ENCODE measurements at regions not wholly inside any gene's neighbourhood (a gene's known extent, or its start where the extent isn't known, plus 50 kb on each side); places are given as distances from the start of the nearest gene placed in this dataset.

GRCh38 chr20:40120827-40121226, 568.2 kb downstream of the MAFB start:
- DNase-seq = no peak

DNA sequence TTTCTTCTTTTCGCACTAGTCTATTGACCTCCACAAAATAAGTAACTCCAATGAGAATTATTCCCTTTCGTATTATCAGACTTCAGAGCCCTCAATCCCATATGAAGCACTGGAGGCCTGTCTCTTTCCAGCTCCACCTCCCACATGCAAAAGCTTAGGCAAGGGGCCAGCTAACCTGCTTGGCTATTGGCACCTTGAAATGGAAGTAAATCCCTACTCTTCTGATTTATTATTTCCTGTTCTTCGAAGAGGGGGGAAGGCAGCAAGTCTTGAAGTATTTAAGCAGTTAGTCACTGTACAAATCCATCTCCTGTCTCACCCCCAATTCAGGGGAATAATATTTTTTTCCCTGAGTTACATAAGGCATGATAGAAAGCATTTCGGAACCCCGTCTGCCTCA, 577.8 kb downstream of the MAFB start:
- no peak for DNase-seq

DNA sequence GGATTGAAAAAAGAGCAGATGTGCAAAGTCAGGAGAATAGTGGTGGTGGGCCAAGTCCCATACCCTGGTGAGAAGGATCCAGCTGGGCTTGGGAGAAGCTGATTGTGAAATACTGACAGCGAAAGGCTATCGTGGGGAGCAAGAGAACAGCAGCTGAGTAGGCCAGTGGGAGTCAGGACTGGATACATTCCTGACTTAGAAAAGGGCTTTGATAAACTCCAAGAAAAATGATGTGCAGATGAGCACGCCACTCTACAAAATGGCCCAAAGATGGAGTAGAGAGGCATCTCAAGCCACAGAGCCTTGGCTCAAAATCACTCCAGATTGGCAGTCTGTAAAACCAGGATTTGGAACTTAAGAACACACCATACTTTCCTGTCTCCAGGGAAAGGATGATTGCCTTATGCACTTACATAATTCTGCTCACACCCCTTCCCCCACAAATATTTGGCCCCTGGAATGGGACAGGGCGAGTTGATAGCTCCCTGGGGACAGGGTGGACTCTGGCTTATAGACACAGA, 578.7 kb downstream of the MAFB start:
- DNase-seq = no peak

DNA sequence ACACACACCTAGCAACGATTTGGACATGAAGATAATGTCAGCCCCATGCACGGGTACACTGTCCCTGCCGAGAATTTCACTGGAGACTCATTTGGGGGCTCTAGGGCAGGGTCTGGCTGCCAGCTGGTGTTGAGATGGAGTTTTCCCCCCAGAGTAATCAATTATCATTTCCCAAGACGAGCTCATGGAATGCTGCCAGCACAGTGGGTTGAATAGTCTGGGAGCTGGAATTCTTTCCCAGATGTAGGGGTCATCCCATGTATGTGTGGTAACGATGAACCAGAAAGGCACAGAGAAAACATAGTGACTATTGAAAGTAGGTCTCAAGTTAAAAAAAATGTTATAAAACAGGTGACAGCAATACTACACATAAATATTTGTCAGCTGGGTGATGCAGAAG, 579.9 kb downstream of the MAFB start:
- DNase-seq = no peak

GRCh38 chr20:40108321-40108720, 580.7 kb downstream of the MAFB start:
- no peak for DNase-seq

GRCh38 chr20:40104959-40105358, 584.1 kb downstream of the MAFB start:
- DNase-seq = no peak

DNA sequence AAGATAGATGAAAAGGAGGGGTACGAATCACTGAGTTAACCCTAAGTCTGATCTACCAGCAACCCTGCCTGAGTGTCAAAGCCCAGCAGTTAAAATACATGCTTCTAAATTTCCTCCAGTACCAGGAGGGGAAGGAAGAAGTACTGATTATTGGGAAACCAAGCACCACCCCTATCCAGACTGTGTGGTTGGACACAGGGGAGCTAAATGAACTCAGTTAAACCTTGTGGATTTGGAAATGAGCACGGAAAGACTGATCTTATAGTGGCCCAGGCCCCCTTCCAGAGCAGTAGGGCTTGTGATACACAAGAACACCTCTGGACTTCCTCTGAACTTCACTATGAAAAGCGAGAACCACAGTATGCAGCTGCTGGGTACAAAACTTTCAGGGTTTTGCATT, 585.6 kb downstream of the MAFB start:
- no peak for DNase-seq

DNA sequence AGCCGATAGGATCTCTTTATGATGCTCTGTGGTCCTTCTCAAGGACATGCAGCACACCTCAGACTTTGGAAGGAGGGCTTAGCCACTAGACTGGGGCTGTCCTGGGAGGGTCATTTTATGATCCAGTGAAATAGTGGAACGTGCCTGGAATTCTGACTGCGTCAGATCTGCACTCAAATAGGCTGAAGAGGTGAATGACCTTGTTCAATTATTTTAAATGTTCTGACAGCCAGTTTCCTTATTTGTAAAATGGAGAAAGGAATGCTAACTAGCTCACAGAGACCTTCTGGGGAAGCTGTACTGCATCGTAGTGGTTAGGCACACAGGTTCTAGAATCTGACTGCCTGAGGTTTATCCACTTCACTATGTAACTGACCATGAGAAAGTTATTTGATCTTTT, 587.5 kb downstream of the MAFB start:
- DNase-seq = no peak

DNA sequence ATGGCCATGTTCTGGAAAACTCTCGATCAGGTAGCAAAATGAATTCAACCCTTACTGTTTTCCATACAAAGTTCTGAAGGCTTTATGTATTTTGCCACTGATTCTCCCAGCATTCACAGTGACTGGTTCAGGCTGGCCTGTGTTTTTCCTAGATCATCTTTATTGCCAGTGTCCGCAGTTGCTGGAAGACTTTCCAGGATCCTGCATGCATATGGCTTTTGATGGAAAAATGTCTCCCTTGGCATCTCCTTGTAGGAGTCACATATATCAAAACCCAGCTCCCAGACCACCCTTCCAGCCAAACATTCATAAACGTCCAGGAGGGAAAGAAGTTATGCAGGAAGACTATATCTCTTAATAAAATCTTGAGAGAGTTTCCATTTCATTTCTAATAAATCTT, 588.8 kb downstream of the MAFB start:
- DNase-seq = no peak

DNA sequence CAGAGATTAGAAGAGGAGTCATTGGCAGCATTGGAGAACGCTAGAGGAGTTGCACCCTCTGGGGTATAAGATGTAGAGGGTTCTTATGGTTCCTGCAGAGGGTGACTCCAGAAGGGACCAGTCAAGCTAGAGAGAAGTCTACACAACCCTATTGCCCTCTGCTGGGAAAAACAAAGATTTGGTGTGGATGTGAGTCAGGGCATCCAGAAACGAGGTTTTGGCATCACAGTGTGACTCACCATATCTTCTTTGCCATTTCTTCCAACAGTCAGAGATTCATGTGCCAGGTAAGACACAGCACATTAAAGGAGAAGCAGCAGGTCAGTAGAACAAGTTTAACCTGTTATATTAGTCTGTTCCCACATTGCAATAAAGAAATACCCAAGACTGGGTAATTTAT, 598.8 kb downstream of the MAFB start:
- no peak for DNase-seq

DNA sequence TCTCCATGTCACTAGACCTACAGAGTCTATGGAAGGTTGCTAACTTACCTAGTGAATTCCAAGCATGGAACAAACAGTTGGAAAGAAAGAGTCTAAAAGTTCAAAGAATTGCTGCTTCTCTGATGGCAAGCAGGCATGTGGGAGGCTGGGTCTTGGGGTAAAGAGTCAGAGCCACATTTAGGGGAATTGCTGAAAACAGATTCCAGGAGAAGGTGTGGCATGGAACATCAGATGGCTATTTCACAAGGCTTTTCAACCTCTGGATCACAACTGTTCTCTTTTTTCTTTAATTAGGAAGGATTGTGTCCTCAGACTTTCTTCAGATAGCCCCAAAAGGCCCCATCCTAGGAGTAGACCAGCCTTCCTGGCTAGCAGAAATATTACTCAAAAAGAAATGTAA, 601.5 kb downstream of the MAFB start:
- DNase-seq = no peak

GRCh38 chr20:40085513-40085912, 603.5 kb downstream of the MAFB start:
- DNase-seq = no peak

GRCh38 chr20:40082436-40082835, 606.6 kb downstream of the MAFB start:
- no peak for DNase-seq

GRCh38 chr20:40081653-40082052, 607.4 kb downstream of the MAFB start:
- DNase-seq = no peak

GRCh38 chr20:40080041-40080652, 608.9 kb downstream of the MAFB start:
- no peak for DNase-seq

GRCh38 chr20:40073535-40074111, 615.4 kb downstream of the MAFB start:
- no peak for DNase-seq

- DNase-seq = no peak
Measured at GRCh38 chr20:40072907-40073306, 616.1 kb downstream of the MAFB start.

GRCh38 chr20:40056171-40056570, 632.9 kb downstream of the MAFB start:
- DNase-seq = no peak

- DNase-seq = no peak
Measured at GRCh38 chr20:40055711-40056110, 633.3 kb downstream of the MAFB start.

DNA sequence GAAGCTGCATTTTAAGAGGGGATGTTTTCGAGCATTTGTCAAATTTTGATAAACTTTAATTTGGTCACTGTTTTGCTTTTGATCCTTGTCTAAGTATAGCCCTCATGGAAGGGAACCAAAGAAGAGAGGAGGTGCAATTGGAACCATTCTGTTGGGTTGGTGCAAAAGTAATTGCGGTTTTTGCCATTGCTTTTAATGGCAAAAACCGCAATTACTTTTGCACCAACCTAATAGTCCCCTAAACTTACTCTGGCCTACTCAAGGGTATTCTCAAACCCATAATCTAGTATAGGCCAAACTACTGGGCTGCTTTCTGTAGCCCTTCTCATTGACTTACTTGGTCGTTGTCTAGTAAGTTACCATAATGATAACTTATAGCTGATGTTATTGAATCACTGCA, 634.7 kb downstream of the MAFB start:
- DNase-seq = no peak

GRCh38 chr20:40050596-40050995, 638.4 kb downstream of the MAFB start:
- no peak for DNase-seq

- DNase-seq = no peak
Measured at GRCh38 chr20:40049854-40050253, 639.2 kb downstream of the MAFB start.

- DNase-seq = no peak
Measured at GRCh38 chr20:40046703-40047102, 642.3 kb downstream of the MAFB start.

- no peak for DNase-seq
Measured at GRCh38 chr20:40037511-40037910, 651.5 kb downstream of the MAFB start.

- no peak for DNase-seq
Measured at GRCh38 chr20:40029589-40029988, 659.4 kb downstream of the MAFB start.

All from stimulated activated CD4-positive, alpha-beta T cell treated with anti-CD3 and anti-CD28 coated beads, Interleukin-4, amount 100 ng/mL, for 24 hours (primary cell).